ENCODE measurements at regions not wholly inside any gene's neighbourhood (a gene's known extent, or its start where the extent isn't known, plus 50 kb on each side); places are given as distances from the start of the nearest gene placed in this dataset.

DNA sequence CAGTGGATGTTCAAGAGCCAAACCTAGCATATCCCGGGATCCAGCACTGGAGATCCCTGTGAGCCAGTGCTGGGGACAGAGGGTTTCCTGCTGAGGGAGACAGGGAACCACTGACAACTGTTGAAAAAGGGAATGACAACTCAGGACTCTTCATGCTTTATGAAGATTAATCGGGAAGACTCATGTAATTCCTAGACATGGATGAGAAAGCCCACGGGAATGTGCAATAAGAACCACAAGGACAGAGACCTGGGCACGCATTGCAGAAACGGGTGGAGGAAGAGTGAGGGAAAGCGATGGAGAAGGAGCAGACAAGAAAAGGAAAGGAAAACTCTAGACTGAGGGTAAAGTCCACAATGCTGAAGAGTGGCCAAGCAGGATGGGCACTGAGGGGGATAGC is 296.0 kb downstream of the PCNX1 start:
- DNase-seq = no peak

DNA sequence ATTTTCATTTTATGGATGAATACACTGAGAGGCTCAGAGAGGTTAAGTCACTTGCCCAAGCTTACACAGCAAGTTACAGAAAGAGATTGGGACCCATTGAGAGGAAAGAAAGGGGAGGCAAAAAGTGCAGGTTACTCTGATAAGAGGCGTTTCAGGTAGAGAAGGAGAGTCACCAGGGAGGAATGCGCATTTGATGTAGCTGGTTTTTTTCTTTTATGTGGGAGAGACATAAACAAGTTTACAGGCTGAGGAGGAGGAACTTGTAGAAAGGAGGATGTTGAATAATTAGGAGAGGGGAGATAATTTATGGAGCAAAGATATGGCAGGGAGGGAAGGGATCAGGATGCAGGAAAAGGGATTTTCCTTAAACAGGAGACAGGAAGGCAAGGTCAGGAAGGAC is 297.0 kb downstream of the PCNX1 start:
- no peak for DNase-seq

DNA sequence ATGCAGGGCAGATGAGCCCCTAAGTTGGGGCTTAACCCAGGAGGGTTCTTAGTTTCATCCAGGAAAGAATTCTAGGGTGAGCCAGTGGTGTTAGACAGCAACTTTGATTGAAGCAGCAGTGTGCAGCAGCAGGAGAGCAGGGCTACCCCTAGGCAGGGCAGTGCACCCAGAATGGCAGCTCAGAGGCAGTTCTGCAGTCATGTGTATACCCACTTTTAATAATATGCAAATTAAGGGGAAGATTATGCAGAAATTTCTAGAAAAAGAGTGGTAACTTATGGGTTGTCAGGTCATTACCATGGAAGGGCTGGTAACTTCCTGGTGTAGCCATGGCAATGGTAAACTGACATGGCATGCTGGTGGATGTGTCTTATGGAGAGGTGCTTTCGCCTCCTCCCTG is 297.5 kb downstream of the PCNX1 start:
- no peak for DNase-seq

DNA sequence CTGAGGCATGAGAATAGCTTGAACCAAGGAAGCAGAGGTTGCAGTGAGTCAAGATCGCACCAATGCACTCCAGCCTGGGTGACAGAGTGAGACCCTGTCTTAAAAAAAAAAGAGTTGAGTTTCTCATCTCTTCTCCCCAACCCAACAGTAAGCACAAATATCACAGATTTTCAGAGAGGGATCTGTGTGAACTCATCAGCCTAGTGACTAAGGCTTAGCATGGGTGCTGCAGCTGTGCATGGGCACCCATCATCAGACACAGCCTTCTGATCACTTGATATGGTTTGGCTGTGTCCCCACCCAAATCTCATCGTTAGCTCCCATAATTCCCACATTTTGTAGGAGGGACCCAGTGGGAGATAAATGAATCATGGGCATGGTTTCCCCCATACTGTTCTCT is 298.9 kb downstream of the PCNX1 start:
- DNase-seq = no peak

DNA sequence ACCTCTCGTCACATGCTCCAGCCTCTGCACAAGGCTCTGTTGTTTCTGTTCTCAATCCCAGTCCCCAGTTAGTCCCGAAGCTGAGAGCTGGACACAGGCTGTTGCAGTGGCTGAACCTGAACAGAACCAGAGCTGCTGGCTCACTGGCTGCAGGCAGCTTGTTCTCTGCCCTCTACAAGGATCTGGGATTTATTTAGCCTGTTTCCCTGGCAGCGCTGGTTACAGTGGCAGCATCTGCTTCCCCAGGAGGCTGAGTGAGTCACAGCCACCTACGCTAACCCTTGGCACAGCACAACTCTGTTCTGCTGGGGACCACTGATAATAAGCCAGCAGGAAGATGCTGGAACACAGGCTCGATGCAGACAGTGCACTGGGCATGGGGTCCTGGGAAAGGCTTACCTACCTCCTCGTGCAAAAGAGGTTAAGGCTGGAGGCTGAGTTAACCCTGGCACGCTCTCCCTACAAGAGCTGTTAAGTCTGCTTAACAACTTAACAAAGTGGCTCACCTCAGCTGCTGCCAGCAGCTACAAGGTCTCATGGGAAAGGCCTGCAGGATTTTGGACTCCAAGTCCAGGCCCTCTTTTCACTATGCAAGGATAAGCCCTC is 299.6 kb downstream of the PCNX1 start:
- no peak for DNase-seq

DNA sequence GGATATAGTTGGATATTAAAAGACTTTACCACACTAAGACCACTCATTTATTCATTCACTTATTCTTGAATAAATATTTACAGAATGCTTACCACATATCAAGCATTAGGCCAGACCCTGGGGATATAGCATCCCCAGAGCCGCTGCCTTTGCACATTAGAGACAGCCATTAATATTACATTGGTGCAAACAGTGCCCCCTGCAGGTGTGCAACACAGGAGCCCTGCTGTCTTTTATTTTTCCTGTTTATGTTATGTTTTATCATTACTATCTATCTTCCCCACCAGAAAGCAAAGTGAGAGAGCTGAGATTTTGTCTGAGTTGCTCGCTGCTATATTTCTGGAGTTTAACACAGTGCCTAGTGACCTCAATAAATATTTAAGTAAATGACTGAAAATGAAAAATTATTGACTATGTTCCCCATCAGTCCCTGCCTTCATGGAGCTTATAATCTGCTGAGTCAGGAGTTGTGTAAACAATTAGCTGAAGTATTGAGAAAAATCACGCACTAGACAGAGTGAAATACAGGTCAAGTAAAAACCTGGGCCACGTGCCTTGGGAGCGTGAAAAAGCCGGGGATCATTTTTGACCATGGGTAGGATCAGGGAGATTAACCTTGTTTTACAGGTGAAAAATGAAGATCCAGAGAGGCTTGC is 301.6 kb downstream of the PCNX1 start:
- DNase-seq = no peak

DNA sequence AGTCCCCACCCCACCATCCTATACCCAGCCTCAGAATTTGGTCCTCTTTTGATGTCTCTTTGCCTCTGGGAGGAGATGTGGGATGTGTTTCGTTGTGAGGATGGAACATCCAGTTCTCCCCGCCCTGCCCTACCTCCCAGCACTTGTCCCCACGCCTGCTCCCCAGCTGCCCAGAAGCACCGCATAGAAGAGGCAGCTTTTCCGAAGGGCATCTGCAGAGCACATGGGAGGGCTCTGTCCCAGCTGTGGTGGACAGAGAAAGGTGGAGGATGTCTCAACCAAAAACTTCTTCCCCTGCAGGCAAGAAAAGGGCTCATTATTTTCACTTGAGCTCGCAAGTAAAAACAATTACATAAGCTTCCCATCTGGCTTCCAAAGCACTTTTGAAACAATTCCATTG is 302.6 kb downstream of the PCNX1 start:
- DNase-seq = no peak

DNA sequence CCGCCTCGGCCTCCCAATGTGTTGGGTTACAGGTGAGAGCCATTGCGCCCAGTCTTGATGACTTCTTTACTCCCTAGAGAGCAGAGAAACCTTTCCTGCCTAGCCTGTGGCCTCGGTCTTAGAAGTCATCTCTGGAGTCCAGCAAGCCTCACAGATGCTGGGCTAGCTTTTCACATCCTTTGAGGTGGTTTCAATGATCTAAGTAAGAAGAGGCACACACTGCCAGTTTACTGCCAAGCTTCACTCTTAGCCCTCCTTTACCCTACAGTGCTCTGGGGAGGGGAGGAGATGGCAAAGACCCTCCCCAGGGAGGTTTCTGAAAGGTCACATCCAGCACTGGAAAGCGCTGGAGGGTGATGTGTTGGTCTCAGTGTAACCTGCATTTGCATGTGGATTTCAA is 304.8 kb downstream of the PCNX1 start:
- DNase-seq = no peak

DNA sequence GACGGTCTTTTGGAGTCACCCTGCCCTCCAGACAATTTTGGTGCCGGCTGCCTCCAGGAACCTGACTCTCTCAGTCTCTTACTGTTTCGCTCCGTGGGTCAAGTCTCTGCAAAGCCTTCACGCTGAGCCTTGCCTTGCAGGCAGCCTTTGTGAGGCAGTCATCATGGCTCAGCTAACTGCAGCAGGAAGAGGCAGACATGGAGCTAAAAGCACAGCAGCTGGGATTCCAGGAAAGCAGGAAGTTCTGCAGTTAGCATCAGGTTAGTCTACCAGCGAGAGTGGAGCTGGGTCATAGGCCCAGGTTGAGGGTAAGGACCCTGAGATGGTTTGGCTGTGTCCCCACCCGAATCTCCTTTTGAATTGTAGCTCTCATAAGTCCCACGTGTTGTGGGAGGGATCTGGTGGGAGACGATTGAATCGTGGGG is 305.4 kb downstream of the PCNX1 start:
- no peak for DNase-seq

DNA sequence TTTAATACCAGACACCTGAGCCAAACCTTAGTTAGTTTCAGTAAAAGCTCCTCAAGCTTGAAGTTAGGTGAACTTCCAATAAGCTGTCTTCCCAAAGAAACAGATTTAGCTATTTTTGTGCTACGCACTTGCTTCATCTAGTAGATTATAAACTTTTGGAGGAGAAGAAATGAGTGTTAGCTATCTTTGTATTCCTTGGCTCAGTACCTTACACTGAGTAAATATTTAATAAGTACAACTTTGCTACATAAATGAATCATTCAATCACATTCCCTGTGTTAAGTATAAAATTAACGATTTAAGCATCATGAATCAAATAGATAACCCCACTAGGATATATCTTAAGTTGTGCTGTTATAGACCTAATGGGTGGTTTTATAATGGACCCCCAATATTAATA is 307.0 kb downstream of the PCNX1 start:
- no peak for DNase-seq

DNA sequence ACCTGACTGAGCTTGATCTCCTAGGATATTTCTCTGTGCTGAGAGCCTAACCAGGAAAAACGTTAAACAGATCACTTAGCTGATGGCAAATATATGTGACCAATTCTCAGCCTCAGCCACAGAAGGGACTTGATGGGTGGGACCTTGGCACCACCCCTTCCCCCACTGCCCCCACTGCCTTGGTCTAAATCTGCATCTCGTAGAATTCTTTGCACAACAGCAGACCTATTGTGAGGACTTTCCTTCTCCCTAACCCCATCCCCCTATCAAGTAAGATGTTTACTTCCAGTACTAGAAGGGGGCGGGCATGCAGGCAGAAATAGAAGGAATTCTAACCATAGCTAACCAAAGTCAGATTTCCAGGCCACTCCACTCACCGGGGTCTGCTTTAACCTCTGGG is 313.2 kb downstream of the PCNX1 start:
- DNase-seq = no peak

DNA sequence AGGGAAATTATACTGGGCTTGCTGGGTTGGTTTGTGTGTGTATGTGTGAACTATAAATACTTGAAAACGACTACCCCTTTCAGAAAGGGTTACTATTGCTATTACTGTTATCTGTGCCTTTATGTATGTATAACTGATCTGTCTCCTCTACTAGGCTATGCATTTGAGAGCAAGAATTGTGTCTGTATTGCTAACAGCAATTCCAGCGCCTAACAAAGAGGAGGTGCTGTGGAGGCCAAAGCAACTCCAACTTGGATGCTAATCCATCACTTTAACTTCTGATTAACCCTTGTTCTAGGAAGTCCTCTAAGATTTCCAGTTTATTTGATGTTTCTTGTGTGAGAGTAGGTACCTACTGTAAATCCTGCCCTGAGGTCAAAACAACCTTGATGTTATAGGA is 313.9 kb downstream of the PCNX1 start:
- no peak for DNase-seq

DNA sequence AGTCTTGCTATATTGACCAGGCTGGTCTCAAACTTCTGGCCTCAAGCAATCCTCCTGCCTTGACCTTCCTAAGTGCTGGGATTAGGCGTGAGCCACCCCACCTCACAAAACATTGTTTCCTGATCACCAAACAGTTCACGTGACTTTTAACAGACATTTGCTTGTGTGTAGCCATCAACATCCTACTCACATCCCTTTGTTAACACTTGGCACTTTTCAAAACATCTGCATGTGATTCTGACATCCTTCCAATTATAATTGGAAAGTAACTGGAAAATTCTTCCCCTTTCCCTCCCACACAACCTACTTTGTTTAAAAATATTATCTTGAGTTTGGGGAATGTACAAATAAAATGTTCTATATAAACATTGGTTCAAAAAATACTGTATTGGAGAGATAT is 317.9 kb downstream of the PCNX1 start:
- DNase-seq = no peak

DNA sequence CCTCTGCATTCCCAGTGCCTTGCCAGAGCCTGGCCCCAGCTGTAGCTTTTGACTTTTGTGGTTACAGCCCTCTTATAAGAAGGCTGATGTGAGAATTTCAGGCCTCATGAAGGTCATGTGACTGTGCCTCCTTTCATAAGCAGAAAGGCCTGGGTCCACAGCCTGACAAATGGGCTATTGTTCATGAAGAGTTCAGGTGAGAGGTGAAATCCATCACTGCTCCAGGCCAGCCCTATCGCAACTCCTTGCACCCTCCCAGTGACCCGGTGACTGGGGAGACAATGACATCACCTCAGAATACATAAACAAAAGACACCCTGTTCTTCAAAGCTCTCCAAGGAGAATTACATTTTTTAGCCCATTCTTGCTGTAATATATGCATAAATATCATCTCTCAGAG is 321.5 kb downstream of the PCNX1 start:
- DNase-seq = no peak

DNA sequence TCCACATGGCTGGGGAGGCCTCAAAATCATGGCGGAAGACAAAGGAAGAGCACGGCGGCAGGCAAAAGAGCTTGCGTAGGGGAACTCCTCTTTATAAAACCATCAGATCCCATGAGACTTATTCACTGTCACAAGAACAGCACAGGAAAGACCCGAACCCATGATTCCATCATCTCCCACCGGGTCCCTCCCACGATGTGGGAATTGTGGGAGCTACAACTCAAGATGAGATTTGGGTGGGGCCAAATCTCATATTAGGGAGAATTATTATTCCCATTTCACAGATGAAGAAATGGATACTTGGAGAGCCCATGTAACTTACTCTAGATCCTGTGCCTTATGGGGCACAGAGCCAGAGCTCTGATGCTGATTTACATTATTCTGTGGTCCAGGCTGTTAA is 322.6 kb downstream of the PCNX1 start:
- no peak for DNase-seq

DNA sequence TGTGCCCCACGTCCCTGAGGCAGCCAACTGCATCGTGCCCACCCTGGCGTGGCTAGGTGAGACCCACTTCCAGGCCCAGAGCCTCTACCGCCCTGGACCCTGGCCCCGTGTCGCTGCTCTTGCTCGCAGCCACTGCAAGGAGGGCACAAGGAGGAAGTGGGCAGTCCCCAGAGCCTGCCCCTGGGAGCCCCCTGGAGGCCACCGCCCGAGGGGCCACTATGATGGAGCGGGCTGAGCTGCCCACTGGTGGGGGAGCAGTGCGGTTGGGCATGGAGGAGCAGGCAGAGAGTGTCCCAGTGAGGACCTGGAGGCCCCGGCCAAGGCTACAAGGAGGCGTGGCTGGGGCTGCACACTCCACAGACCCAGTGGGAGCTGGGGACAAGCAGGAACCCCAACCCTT is 323.6 kb downstream of the PCNX1 start:
- no peak for DNase-seq

DNA sequence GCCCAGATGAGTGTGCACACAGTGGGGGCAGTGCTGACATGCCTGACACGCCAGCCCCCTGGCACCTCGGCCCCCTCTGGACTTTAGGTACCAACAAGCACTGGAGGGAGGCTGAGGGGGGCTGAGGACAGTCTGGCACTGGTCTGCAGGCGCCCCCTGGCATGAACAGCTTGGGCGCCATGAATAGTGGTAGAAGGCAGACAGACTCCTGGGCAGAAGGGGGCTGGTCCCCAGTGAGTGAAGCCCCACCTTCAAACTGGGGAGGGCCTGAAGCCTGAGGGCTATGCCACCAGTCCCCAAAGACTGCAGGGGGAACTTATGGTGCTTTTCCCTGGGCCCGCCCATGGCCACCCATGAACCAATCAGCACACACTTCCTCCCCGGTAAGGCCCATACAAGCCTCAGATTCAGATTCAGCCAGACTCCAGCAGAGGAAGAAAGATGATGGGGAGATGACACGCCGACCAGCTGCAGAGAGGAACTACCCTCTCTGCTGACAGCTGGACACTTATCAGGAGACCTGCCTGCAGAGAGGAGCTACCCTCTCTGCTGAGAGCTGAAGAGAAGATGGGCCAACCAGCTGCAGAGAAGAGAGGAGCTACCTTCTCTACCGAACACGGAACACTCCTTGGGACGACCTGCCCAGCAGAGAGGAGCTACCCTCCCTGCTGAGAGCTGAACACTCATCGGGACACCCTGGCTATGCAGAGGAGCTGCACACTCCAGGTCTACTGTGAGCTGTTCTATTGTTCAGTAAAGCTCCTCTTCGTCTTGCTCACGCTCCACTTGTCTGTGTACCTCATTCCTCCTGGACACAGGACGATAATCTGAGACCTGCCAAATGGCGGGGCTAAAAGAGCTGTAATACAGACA is 324.5 kb downstream of the PCNX1 start:
- DNase-seq = no peak

DNA sequence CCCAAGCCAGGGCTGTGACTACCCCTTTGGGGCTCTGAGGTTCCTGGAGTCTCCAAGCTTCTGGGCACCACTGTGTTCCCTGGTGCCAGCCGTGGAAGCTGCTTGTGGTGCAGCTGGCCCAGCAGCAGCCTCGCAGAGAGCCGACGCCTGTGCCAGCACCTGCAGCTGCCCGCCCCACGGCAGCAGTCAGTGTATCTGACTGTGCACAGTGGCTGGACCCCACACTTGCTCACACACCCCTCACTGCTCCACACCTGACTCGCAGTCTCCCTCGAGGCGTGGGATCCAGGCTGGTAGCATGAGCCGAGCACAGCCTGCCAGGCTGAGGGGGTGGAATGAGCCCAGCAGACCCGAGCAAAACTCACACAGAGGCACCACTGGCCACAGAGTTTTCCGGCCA is 325.2 kb downstream of the PCNX1 start:
- DNase-seq = no peak

DNA sequence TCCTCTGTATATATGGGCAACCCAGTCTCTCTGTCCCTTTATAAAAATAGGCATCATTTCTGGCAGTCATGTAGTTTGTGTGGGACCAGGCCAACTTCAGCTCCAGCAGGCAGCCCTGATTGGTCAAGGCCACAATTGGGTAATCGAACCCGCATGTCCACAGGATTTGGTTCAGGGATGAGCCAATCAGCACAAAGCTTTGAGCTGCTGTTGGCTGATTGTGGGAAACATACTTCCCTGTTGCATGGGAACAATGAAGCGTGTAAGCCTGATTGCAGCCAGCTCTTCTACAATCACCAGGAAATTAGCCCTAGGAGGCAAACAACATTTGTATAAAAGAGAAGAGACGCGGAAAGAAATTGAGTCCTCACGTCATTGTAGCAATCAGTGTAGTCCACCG is 328.6 kb downstream of the PCNX1 start:
- no peak for DNase-seq

DNA sequence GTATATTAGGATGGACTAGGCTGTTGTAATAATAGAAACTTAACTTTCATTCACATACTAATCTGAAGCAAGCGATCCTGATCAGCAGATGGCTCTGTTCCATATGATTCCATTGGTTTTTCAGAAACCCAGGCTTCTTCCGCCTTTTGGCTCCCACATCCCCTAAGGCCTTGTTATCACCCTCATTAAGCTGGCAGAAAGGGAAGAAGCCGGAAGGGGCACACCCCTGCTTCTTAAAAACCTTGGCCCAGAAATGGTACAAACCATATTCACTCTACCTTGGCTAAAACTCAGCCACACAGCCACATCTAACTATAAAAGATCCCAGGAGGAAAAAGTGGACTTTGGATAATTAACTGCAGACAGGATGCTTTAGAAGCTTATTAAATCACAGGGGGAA is 329.2 kb downstream of the PCNX1 start:
- no peak for DNase-seq

DNA sequence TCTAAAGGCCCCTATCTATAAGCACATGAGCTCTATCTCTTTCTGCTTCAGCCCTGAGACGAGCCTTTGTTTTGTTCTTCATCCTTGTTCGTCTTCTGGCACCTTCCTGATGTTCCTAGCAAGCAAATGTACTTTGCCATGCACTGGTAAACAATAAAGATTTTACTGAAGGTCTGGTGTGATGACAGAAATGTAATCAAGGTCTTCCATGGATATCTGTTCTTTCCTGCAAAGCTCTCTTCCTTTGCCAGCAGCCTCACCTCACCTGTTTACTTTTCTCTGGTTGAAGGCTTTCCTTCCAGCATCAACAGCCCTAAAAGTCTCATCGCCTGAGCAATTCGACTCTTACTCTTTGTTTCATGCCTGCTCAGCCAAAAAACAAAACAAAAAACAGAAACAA is 330.3 kb downstream of the PCNX1 start:
- no peak for DNase-seq

DNA sequence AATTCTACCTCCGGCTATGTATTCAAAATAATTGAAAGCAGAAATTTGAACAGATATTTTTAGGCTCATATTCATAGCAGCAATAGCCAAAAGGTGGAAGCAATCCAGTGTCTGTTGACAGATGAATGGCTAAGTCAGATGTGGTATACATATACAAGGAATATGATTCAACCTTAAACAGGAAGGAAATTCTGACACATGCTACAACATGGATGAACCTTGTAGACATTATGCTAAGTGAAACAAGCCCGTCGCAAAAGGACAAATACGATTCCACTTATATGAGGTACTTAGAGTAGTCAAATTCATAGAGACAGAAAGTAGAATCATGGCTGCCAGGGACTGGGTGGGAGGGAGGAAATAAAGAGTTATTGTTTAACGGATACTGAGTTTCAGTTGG is 331.6 kb downstream of the PCNX1 start:
- DNase-seq = no peak

DNA sequence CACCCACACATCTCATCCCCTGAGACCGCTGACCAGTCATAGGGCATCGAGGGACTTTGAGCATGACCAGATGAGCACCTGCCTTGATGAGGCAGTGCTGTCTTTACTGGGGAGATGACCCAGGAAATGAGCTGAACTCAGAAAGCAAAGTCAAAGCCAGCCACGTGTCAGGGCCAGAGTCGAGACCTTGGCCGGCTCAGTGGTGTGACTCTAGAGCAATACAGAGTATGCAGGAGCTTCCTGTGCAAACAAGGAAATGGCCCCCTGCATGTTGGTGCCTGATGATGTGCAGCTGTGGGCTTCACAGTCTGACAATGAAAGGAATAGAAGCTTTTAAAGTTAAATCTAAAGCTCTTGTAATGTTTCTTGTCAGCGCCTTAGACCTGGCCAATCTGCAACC is 332.9 kb downstream of the PCNX1 start:
- no peak for DNase-seq

DNA sequence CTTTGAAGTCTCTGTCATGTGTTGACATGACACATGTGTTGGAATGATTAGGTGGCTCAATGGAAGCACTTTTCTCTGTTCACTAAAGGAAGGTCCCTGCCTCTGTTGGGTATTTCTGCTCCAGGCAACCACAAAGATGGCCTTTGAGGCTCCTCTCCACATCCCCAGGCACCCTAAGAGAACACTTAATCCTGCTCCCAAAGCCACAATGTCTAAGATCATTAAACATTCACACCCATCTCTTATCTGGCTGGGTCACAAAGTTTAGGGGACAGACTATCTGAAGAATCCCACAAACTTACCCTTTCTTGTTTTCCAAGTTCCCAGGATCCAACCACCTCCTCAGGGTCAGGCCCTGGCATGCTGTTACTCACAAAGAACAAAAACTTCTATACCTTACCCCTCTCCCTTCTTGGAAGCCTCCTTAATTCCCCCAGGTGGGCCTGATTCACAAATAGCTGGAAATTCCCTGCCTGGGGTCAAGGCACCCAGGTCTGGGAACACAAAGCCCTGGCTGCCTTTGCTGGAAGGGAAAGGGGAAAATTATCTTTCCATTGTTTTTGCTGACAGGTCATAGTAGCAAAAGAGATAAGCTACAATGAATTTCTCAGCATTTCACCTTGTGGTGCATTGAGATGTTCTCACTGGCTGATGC is 333.7 kb downstream of the PCNX1 start:
- no peak for DNase-seq
